Dendritic cell treated with granulocyte-macrophage colony-stimulating factor and Interleukin-4, amounts not matched to agents 40 ng/mL and 50 ng/mL, for 4 days (primary cell): ENCODE measurements at regions not wholly inside any gene's neighbourhood (a gene's known extent, or its start where the extent isn't known, plus 50 kb on each side); places are given as distances from the start of the nearest gene placed in this dataset.

Experiments
- H3K27ac Mint-ChIP-seq: one replicate; pipeline ENCODE4 v1.8.0; 2022; ENCODE audit warnings: mild to moderate bottlenecking, mixed read lengths
- H3K27me3 Mint-ChIP-seq: one replicate; pipeline ENCODE4 v1.8.0; 2022; ENCODE audit warnings: mild to moderate bottlenecking, mixed read lengths
- H3K36me3 Mint-ChIP-seq: one replicate; pipeline ENCODE4 v1.8.0; 2022; ENCODE audit warnings: low read depth, mixed read lengths
- H3K4me1 Mint-ChIP-seq: one replicate; pipeline ENCODE4 v1.8.0; 2022; ENCODE audit warnings: low read depth, mixed read lengths
- H3K4me3 Mint-ChIP-seq: one replicate; pipeline ENCODE4 v1.8.0; 2022; ENCODE audit warnings: mild to moderate bottlenecking, moderate library complexity, mixed read lengths
- H3K9me3 Mint-ChIP-seq: one replicate; pipeline ENCODE4 v1.8.0; 2022; ENCODE audit warnings: mixed read lengths
- intact Hi-C: fragments of 100-400 bp; cut with micrococcal nuclease; formaldehyde crosslinking; loops from one replicate; pipeline ENCODE4 v1.15.0; 2022

- H3K36me3 Mint-ChIP-seq = no peaks in the 10 kb centered on the region
- H3K9me3 Mint-ChIP-seq = peaks cover 3% of the 10 kb centered on the region
- H3K4me1 Mint-ChIP-seq = no peaks in the 10 kb centered on the region
- no peaks in the 10 kb centered on the region for H3K27me3 Mint-ChIP-seq
- H3K4me3 Mint-ChIP-seq = no peak overlapping the region
- no peak overlapping the region for H3K27ac Mint-ChIP-seq
- intact Hi-C loops = no loop called here
Observed at GRCh38 chr4:156634612-156635011, 337.0 kb downstream of the PDGFC start.

- no peaks in the 10 kb centered on the region for H3K4me1 Mint-ChIP-seq
- no peak overlapping the region for H3K27ac Mint-ChIP-seq
- H3K9me3 Mint-ChIP-seq = peaks cover 6% of the 10 kb centered on the region
- no peak overlapping the region for H3K4me3 Mint-ChIP-seq
- no peaks in the 10 kb centered on the region for H3K27me3 Mint-ChIP-seq
- intact Hi-C loops = no loop called here
- no peaks in the 10 kb centered on the region for H3K36me3 Mint-ChIP-seq
Observed at GRCh38 chr4:156633847-156634246, 337.8 kb downstream of the PDGFC start.

- intact Hi-C loops = no loop called here
- peaks cover 24% of the 10 kb centered on the region for H3K9me3 Mint-ChIP-seq
Observed at GRCh38 chr4:156628858-156629257, 342.7 kb downstream of the PDGFC start.

GRCh38 chr4:156623376-156623775, 348.2 kb downstream of the PDGFC start:
- no peaks in the 10 kb centered on the region for H3K27me3 Mint-ChIP-seq
- H3K9me3 Mint-ChIP-seq = peaks cover 17% of the 10 kb centered on the region
- H3K4me3 Mint-ChIP-seq = no peak overlapping the region
- no peaks in the 10 kb centered on the region for H3K36me3 Mint-ChIP-seq
- intact Hi-C loops = no loop called here
- no peaks in the 10 kb centered on the region for H3K4me1 Mint-ChIP-seq
- no peak overlapping the region for H3K27ac Mint-ChIP-seq

More at GRCh38 chr4:156628858-156629257, 342.7 kb downstream of the PDGFC start:
- Mint-ChIP-seq H3K36me3 (no peaks in the 10 kb centered on the region), H3K27me3 (no peaks in the 10 kb centered on the region), H3K27ac (no peak overlapping the region), H3K4me3 (no peak overlapping the region), H3K4me1 (no peaks in the 10 kb centered on the region)

- H3K27me3 Mint-ChIP-seq = no peaks in the 10 kb centered on the region
- intact Hi-C loops = no loop called here
- no peak overlapping the region for H3K27ac Mint-ChIP-seq
- H3K9me3 Mint-ChIP-seq = no peaks in the 10 kb centered on the region
- no peak overlapping the region for H3K4me3 Mint-ChIP-seq
- no peaks in the 10 kb centered on the region for H3K36me3 Mint-ChIP-seq
- no peaks in the 10 kb centered on the region for H3K4me1 Mint-ChIP-seq
Observed at GRCh38 chr4:156620786-156621185, 350.8 kb downstream of the PDGFC start.

GRCh38 chr4:156619154-156619934, 352.3 kb downstream of the PDGFC start:
- intact Hi-C loops = no loop called here
- no peak overlapping the region for H3K27ac Mint-ChIP-seq
- no peak overlapping the region for H3K4me3 Mint-ChIP-seq
- no peaks in the 10 kb centered on the region for H3K27me3 Mint-ChIP-seq
- no peaks in the 10 kb centered on the region for H3K9me3 Mint-ChIP-seq
- H3K4me1 Mint-ChIP-seq = no peaks in the 10 kb centered on the region
- H3K36me3 Mint-ChIP-seq = no peaks in the 10 kb centered on the region

DNA sequence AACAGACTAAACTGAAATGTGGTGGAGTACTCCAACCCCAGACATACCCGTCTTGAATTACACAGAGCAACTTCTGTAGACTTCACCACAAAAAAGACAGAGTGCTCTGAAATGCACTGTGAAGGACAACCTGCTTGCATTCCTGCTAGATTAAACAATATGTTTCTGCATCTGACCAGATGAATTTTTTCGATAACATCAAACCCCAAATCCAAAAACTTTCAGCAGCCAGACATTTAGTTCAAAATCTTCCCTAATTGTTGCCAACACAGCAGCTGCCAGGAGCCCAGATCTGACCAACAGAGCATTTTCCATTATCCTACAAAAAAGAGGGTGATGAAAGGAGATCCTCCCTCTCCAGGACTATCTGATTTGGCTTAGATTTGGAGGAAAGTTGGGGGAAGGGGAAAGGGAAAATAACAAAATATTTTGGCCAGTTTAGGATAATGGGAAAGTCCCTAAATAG, 356.5 kb downstream of the PDGFC start:
- H3K9me3 Mint-ChIP-seq = peaks cover 2% of the 10 kb centered on the region
- intact Hi-C loops = no loop called here
- H3K4me3 Mint-ChIP-seq = no peak overlapping the region
- no peak overlapping the region for H3K27ac Mint-ChIP-seq
- peaks cover under 1% of the 10 kb centered on the region for H3K4me1 Mint-ChIP-seq
- H3K36me3 Mint-ChIP-seq = no peaks in the 10 kb centered on the region
- H3K27me3 Mint-ChIP-seq = no peaks in the 10 kb centered on the region

GRCh38 chr4:156614536-156614935, 357.1 kb downstream of the PDGFC start:
- Mint-ChIP-seq H3K27ac (no peak overlapping the region), H3K27me3 (no peaks in the 10 kb centered on the region), H3K36me3 (no peaks in the 10 kb centered on the region), H3K4me3 (no peak overlapping the region), H3K9me3 (peaks cover 8% of the 10 kb centered on the region), H3K4me1 (peaks cover 6% of the 10 kb centered on the region)
- intact Hi-C loops = no loop called here

DNA sequence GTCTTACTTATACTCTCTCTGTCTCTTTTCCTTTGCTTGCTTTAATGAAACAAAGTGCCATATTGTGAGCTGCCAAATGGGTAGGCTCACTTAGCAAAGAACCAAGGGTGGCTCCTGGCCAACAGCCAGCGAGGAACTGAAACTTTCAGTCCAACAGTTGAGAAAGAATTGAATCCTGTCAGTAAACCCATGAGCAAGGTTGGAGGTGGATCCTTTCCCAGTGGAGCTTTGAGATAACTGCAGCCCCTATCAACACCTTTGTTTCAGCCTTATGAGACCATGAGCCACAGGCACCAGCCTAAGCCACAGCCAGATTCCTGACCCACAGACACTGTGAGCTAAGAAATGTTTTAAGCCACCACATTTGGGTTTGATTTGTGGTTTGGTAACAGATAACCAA, 362.2 kb downstream of the PDGFC start:
- H3K36me3 Mint-ChIP-seq = no peaks in the 10 kb centered on the region
- H3K27ac Mint-ChIP-seq = no peak overlapping the region
- peaks cover 11% of the 10 kb centered on the region for H3K4me1 Mint-ChIP-seq
- no peak overlapping the region for H3K4me3 Mint-ChIP-seq
- H3K27me3 Mint-ChIP-seq = no peaks in the 10 kb centered on the region
- intact Hi-C loops = no loop called here
- H3K9me3 Mint-ChIP-seq = peaks cover 10% of the 10 kb centered on the region

DNA sequence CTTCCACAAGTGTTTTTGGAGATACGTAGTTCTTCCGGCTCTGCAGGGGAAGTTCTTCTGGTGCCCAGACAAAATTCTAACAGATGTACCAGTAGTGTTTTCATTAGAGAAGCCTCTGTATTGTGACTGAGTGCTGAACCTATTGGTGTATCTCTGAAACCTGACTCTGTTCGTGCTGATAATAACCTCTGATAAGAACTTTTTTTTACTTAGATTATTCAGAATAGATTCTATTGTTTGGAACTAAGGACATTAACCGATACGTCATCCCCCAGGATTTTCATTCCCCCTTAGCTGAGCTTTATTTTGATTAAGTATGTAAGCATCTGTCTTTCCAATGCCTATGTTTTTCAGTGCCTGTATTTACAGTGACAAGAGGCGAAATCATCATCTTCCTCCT, 362.9 kb downstream of the PDGFC start:
- Mint-ChIP-seq H3K27me3 (no peaks in the 10 kb centered on the region), H3K4me1 (peaks cover 11% of the 10 kb centered on the region)

DNA sequence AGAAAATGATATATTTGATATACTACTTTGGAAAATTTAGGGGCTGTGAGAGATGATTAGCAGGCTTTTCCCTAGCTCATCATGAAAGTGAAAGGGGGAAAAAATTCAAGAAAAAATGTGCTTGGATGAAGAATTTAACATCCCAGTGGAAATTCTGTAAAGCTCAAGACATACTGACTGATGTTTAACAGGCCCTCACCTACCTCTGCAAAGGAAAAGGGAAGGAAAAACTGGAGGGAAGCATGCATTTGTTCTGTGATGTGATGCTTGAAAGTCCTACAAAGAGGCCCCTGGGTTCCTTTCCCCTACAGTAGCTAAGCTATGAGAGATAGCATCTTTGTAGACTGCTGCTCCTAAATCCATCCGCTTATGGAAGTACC, 364.1 kb downstream of the PDGFC start:
- Mint-ChIP-seq H3K9me3 (peaks cover 19% of the 10 kb centered on the region), H3K36me3 (no peaks in the 10 kb centered on the region), H3K4me1 (peaks cover 11% of the 10 kb centered on the region), H3K27ac (no peak overlapping the region), H3K4me3 (no peak overlapping the region), H3K27me3 (no peaks in the 10 kb centered on the region)
- intact Hi-C loops = no loop called here

More for the DNA sequence above, 362.9 kb downstream of the PDGFC start:
- no peak overlapping the region for H3K4me3 Mint-ChIP-seq
- no peaks in the 10 kb centered on the region for H3K36me3 Mint-ChIP-seq
- H3K9me3 Mint-ChIP-seq = peaks cover 17% of the 10 kb centered on the region
- H3K27ac Mint-ChIP-seq = no peak overlapping the region
- intact Hi-C loops = no loop called here

GRCh38 chr4:156606554-156607477, 364.8 kb downstream of the PDGFC start:
- peaks cover 11% of the 10 kb centered on the region for H3K4me1 Mint-ChIP-seq
- H3K27me3 Mint-ChIP-seq = no peaks in the 10 kb centered on the region
- intact Hi-C loops = no loop called here
- H3K9me3 Mint-ChIP-seq = peaks cover 24% of the 10 kb centered on the region
- H3K36me3 Mint-ChIP-seq = no peaks in the 10 kb centered on the region
- H3K27ac Mint-ChIP-seq = no peak overlapping the region
- H3K4me3 Mint-ChIP-seq = no peak overlapping the region

DNA sequence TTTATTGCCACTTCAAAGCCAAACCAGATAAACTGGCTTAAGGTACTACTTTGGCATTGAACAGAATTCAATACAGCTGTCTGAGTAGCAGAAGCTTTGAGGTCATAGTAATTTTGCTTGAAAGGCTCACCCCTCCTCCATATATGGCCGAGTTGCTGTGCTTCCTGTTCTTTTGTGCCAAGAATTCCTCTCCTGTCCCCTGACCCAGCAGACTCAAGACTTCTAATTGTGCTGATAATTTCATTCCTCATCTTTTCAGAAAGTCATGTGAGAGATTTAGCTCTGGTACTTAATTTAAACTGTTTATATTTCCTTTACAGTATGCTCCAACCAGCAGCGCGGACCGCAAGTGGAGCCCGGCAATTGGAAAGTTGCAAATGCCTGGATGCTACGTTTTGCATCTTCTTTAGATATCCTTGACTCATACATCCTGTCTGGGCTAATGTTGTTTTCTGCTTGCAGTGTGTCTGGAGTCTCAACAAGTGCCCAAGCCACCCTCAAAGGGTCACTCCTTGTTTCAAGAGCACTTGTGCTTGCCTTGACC, 373.4 kb downstream of the PDGFC start:
- Mint-ChIP-seq H3K4me3 (no peak overlapping the region), H3K9me3 (peaks cover 20% of the 10 kb centered on the region), H3K36me3 (no peaks in the 10 kb centered on the region), H3K27me3 (no peaks in the 10 kb centered on the region), H3K4me1 (peaks cover 16% of the 10 kb centered on the region), H3K27ac (no peak overlapping the region)
- intact Hi-C loops = loop anchor here (5.0 kb wide), 1 partner anchor 449 kb away; no protein-coding TSS in a partner anchor
